Liver (tissue), 8 donors: ENCODE measurements at regions not wholly inside any gene's neighbourhood (a gene's known extent, or its start where the extent isn't known, plus 50 kb on each side); places are given as distances from the start of the nearest gene placed in this dataset.
A peak's percentile ranks its signal among the peaks of the same experiment; 100 is the strongest.

Source experiments
- DNase-seq: peaks from one replicate; pipeline ENCODE4 v3.0.0-alpha.2; 2017; ENCODE audit warnings: low spot score
- H3K27ac ChIP-seq, 2 donors: one replicate each; pipeline ENCODE4 v1.7.0; 2013; ENCODE audit warnings: inconsistent platforms in 2 of 2, low read length in 2 of 2, control low read depth in 1 of 2, low read depth in 1 of 2, mild to moderate bottlenecking in 1 of 2
- H3K27me3 ChIP-seq, 4 donors: one replicate each; pipeline versions ENCODE4 v1.6.1 to v1.7.0; 2013; ENCODE audit warnings: low read length in 3 of 4, inconsistent platforms in 1 of 4, mild to moderate bottlenecking in 1 of 4, moderate library complexity in 1 of 4; ENCODE audit not compliant: control insufficient read depth in 4 of 4, insufficient read depth in 4 of 4
- H3K36me3 ChIP-seq, 4 donors: one replicate each; pipeline versions ENCODE4 v1.6.1 to v1.7.0; 2013; ENCODE audit warnings: low read length in 3 of 4, mild to moderate bottlenecking in 3 of 4, low read depth in 1 of 4, moderate library complexity in 1 of 4; ENCODE audit not compliant: control insufficient read depth in 4 of 4, insufficient read depth in 3 of 4
- H3K4me1 ChIP-seq, 4 donors: one replicate each; pipeline versions ENCODE4 v1.6.1 to v1.7.0; 2013; ENCODE audit warnings: low read length in 3 of 4, mild to moderate bottlenecking in 3 of 4, moderate library complexity in 1 of 4; ENCODE audit not compliant: control insufficient read depth in 4 of 4, insufficient read depth in 4 of 4
- H3K4me3 ChIP-seq, 3 donors: one replicate each; pipeline versions ENCODE4 v1.6.1 to v1.7.0; 2013; ENCODE audit warnings: low read length in 3 of 3, control low read depth in 1 of 3, low read depth in 1 of 3, mild to moderate bottlenecking in 1 of 3
- H3K9ac ChIP-seq, 2 donors: one replicate each; pipeline ENCODE4 v1.7.0; 2013; ENCODE audit warnings: low read length in 2 of 2, mild to moderate bottlenecking in 2 of 2, moderate library complexity in 2 of 2, control low read depth in 1 of 2, low read depth in 1 of 2
- H3K9me3 ChIP-seq, 4 donors: one replicate each; pipeline versions ENCODE4 v1.6.1 to v1.7.0; 2013; ENCODE audit warnings: low read length in 3 of 4; ENCODE audit not compliant: control insufficient read depth in 4 of 4
- ATF3 ChIP-seq: IDR thresholded peaks from 2 replicates; pipeline ENCODE4 v1.6.1; 2016; ENCODE audit warnings: antibody characterized with exemption
- CTCF ChIP-seq: fragments of 150-350 bp; IDR thresholded peaks from 2 replicates; pipeline ENCODE4 v1.5.1; 2017; ENCODE audit warnings: improper control_type of control experiment, low read depth, low read length; ENCODE audit not compliant: missing input control
- EGR1 ChIP-seq, 2 donors: IDR thresholded peaks; 2 replicates each; pipeline ENCODE4 v1.6.1; 2016 to 2018; ENCODE audit warnings: antibody characterized with exemption in 2 of 2, low read depth in 2 of 2
- FOXA1 ChIP-seq: IDR thresholded peaks from 2 replicates; pipeline ENCODE4 v1.6.1; 2016; ENCODE audit warnings: antibody characterized with exemption
- FOXA2 ChIP-seq: IDR thresholded peaks from 2 replicates; pipeline ENCODE4 v1.6.1; 2016; ENCODE audit warnings: antibody characterized with exemption
- GABPA ChIP-seq, 2 donors: IDR thresholded peaks in 1 of 2; conservative IDR thresholded peaks in 1 of 2; 2 replicates each; pipeline ENCODE4 v1.6.1; 2016; ENCODE audit warnings: antibody characterized with exemption in 2 of 2, mild to moderate bottlenecking in 1 of 2, moderate library complexity in 1 of 2
- HNF4A ChIP-seq, 2 donors: conservative IDR thresholded peaks; 2 replicates each; pipeline ENCODE4 v1.6.1; 2016; ENCODE audit warnings: antibody characterized with exemption in 2 of 2, mild to moderate bottlenecking in 2 of 2
- HNF4G ChIP-seq: IDR thresholded peaks from 2 replicates; pipeline ENCODE4 v1.6.1; 2016; ENCODE audit warnings: antibody characterized with exemption
- JUND ChIP-seq, 2 donors: IDR thresholded peaks; 2 replicates each; pipeline ENCODE4 v1.6.1; 2016; ENCODE audit warnings: antibody characterized with exemption in 2 of 2
- NR2F2 ChIP-seq: IDR thresholded peaks from 2 replicates; pipeline ENCODE4 v1.6.1; 2016; ENCODE audit warnings: antibody characterized with exemption
- RAD21 ChIP-seq, 2 donors: IDR thresholded peaks; 2 replicates each; pipeline ENCODE4 v1.6.1; 2016; ENCODE audit warnings: antibody characterized with exemption in 2 of 2, mild to moderate bottlenecking in 2 of 2
- RXRA ChIP-seq, 2 donors: IDR thresholded peaks; 2 replicates each; pipeline ENCODE4 v1.6.1; 2017 to 2018; ENCODE audit warnings: antibody characterized with exemption in 2 of 2, mild to moderate bottlenecking in 1 of 2
- SP1 ChIP-seq: IDR thresholded peaks from 2 replicates; pipeline ENCODE4 v1.6.1; 2018; ENCODE audit warnings: antibody characterized with exemption, mild to moderate bottlenecking
- TAF1 ChIP-seq: conservative IDR thresholded peaks from 2 replicates; pipeline ENCODE4 v1.6.1; 2016; ENCODE audit warnings: antibody characterized with exemption, mild to moderate bottlenecking
- YY1 ChIP-seq: IDR thresholded peaks from 2 replicates; pipeline ENCODE4 v1.6.1; 2016; ENCODE audit warnings: antibody characterized with exemption, mild to moderate bottlenecking
- ZBTB33 ChIP-seq: IDR thresholded peaks from 2 replicates; pipeline ENCODE4 v1.6.1; 2016; ENCODE audit warnings: antibody characterized with exemption
- WGBS: extraction: QIAGEN DNeasy Blood & Tissue Kit; methylation state at CpG from one replicate; pipeline ENCODE4 v1.1.7; 2013; 5-methylcytosine and 5-hydroxymethylcytosine counted together
- TF ChIP-seq, protein P1 (sequence below): IDR thresholded peaks from 2 replicates; pipeline ENCODE4 v1.6.1; 2016; ENCODE audit warnings: antibody characterized with exemption
- TF ChIP-seq, protein P2 (sequence below): IDR thresholded peaks from 2 replicates; pipeline ENCODE4 v1.6.1; 2016; ENCODE audit warnings: antibody characterized with exemption, mild to moderate bottlenecking
- donor health status: healthy.
- donor health status: healthy.
- donor health status: healthy.
- donor health status: healthy.
- donor health status: healthy.

DNA sequence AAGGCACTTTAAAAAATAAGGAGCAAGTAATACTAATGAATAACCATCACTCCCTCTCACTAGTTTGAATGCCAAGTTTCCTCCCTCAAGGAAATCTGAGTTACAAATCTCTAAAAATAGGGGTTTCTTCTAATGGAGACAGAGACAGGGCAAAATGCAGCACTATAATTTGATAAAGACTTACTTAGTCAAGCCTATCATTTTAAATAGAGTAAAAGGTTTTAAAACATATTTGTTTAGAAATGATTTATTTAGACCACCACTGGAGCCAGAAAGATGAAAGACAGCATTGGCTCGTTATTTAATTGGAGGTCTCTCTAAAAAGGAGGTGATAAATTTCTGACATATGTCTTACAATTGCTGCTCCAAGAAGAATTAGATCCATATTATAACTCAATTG, 228.7 kb downstream of the TLE1 start:
- 89% methylated on average over 1 of the region's 1 CpG for WGBS
- DNase-seq: no peak
- Histone ChIP-seq H3K27me3 (no peaks in the 10 kb centered on the region), H3K27ac (no peak overlapping the region), H3K9ac (no peak overlapping the region), H3K4me3 (no peak overlapping the region), H3K36me3 (no peaks in the 10 kb centered on the region), H3K4me1 (peaks cover 0 to 2% (median 0%) of the 10 kb centered on the region in 4 donors), H3K9me3 (no peaks in the 10 kb centered on the region)
- TF ChIP-seq RAD21 (IDR thresholded peaks at IDR 0.05): no peak
- no peak for TF ChIP-seq EGR1 (IDR thresholded peaks at IDR 0.05; ENCODE audit: low read depth in 2 of 2)
- no peak for TF ChIP-seq ZBTB33
- no peak for TF ChIP-seq SP1
- no peak for TF ChIP-seq FOXA2

DNA sequence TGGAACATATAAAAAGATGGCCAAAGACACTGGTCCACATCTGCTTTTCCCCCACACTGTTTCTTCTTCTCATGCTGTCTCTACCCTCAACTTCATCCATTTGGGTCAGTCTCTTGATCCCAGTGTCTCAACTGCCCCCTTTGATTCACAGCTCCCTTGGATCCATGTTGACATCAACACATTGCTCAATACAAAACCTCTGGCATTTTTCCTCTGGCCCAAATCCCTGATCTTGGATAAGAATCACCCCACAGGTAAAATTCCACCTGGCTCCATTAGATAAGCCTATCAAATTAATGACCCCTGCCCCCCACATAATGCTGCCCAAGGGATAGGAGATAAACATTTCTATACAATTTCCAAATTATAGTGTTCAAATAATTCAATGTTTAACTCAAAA, 229.8 kb downstream of the TLE1 start:
- no peak overlapping the region for H3K4me3 ChIP-seq
- TF ChIP-seq RAD21 (IDR thresholded peaks at IDR 0.05) (peak in 1 of 2 donors; percentile 14), RXRA (IDR thresholded peaks at IDR 0.05) (peak in 1 of 2 donors; percentile 38), EGR1 (IDR thresholded peaks at IDR 0.05; ENCODE audit: low read depth in 2 of 2) (no peak), JUND (IDR thresholded peaks at IDR 0.05) (no peak), ZBTB33 (no peak), HNF4A (conservative IDR thresholded peaks at IDR 0.05) (peak in 1 of 2 donors; percentile 55), TAF1 (no peak), NR2F2 (no peak)
- H3K9ac ChIP-seq: no peak overlapping the region
- DNase-seq: no peak
- no peaks in the 10 kb centered on the region for H3K36me3 ChIP-seq
- H3K9me3 ChIP-seq: no peaks in the 10 kb centered on the region
- no peaks in the 10 kb centered on the region for H3K27me3 ChIP-seq
- no peak overlapping the region for H3K27ac ChIP-seq
- peaks cover 0 to 2% (median 0%) of the 10 kb centered on the region in 4 donors for H3K4me1 ChIP-seq

- no peak overlapping the region for H3K9ac ChIP-seq
- no peak overlapping the region for H3K4me3 ChIP-seq
- H3K36me3 ChIP-seq: no peaks in the 10 kb centered on the region
- no peak for DNase-seq
- 83% methylated on average over 2 of the region's 2 CpGs for WGBS
- H3K4me1 ChIP-seq: no peaks in the 10 kb centered on the region
- H3K9me3 ChIP-seq: no peaks in the 10 kb centered on the region
- no peaks in the 10 kb centered on the region for H3K27me3 ChIP-seq
- H3K27ac ChIP-seq: no peak overlapping the region
- TF ChIP-seq JUND (IDR thresholded peaks at IDR 0.05): no peak
- TF ChIP-seq FOXA2: no peak
- TF ChIP-seq CTCF: no peak
- TF ChIP-seq, protein P1, sequence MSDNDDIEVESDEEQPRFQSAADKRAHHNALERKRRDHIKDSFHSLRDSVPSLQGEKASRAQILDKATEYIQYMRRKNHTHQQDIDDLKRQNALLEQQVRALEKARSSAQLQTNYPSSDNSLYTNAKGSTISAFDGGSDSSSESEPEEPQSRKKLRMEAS: no peak
- no peak for TF ChIP-seq TAF1
- no peak for TF ChIP-seq GABPA (IDR thresholded peaks at IDR 0.05 in 1 of 2, conservative IDR thresholded peaks at IDR 0.05 in 1 of 2)
- TF ChIP-seq, protein P2, sequence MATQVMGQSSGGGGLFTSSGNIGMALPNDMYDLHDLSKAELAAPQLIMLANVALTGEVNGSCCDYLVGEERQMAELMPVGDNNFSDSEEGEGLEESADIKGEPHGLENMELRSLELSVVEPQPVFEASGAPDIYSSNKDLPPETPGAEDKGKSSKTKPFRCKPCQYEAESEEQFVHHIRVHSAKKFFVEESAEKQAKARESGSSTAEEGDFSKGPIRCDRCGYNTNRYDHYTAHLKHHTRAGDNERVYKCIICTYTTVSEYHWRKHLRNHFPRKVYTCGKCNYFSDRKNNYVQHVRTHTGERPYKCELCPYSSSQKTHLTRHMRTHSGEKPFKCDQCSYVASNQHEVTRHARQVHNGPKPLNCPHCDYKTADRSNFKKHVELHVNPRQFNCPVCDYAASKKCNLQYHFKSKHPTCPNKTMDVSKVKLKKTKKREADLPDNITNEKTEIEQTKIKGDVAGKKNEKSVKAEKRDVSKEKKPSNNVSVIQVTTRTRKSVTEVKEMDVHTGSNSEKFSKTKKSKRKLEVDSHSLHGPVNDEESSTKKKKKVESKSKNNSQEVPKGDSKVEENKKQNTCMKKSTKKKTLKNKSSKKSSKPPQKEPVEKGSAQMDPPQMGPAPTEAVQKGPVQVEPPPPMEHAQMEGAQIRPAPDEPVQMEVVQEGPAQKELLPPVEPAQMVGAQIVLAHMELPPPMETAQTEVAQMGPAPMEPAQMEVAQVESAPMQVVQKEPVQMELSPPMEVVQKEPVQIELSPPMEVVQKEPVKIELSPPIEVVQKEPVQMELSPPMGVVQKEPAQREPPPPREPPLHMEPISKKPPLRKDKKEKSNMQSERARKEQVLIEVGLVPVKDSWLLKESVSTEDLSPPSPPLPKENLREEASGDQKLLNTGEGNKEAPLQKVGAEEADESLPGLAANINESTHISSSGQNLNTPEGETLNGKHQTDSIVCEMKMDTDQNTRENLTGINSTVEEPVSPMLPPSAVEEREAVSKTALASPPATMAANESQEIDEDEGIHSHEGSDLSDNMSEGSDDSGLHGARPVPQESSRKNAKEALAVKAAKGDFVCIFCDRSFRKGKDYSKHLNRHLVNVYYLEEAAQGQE: no peak
- no peak for TF ChIP-seq HNF4G
- TF ChIP-seq ATF3: no peak
- TF ChIP-seq NR2F2: no peak
- no peak for TF ChIP-seq RAD21 (IDR thresholded peaks at IDR 0.05)
- no peak for TF ChIP-seq FOXA1
- no peak for TF ChIP-seq YY1
- no peak for TF ChIP-seq EGR1 (IDR thresholded peaks at IDR 0.05; ENCODE audit: low read depth in 2 of 2)
- TF ChIP-seq SP1: no peak
These were observed 232.8 kb downstream of the TLE1 start for GRCh38 chr9:81456431-81457006.
